ENCODE measurements at regions not wholly inside any gene's neighbourhood (a gene's known extent, or its start where the extent isn't known, plus 50 kb on each side); places are given as distances from the start of the nearest gene placed in this dataset.

GRCh38 chr15:35771746-35772442 lies 225.9 kb upstream of the DPH6 start:
- TF ChIP-seq CTCF (IDR thresholded peaks at IDR 0.05; ENCODE audit: low read depth, low read length, missing control alignments) = no peak
- H3K4me3 ChIP-seq (ENCODE audit: low read depth, low read length) = no peak overlapping the region
- no peak overlapping the region for H3K27ac ChIP-seq
- in situ Hi-C loops (cut with HindIII; ENCODE audit: low pct_ligation_motif_present, low sequenced_read_pairs) = no loop called here
- H3K36me3 ChIP-seq (replicated peaks) = no peaks in the 10 kb centered on the region
- DNase-seq = no peak
- no peaks in the 10 kb centered on the region for H3K27me3 ChIP-seq (replicated peaks)

GRCh38 chr15:35774653-35775052 lies 228.7 kb upstream of the DPH6 start:
- H3K27me3 ChIP-seq (replicated peaks) = no peaks in the 10 kb centered on the region
- TF ChIP-seq CTCF (IDR thresholded peaks at IDR 0.05; ENCODE audit: low read depth, low read length, missing control alignments) = no peak
- DNase-seq = no peak
- no peak overlapping the region for H3K4me3 ChIP-seq (ENCODE audit: low read depth, low read length)
- in situ Hi-C loops (cut with HindIII; ENCODE audit: low pct_ligation_motif_present, low sequenced_read_pairs) = no loop called here
- H3K27ac ChIP-seq = no peak overlapping the region
- no peaks in the 10 kb centered on the region for H3K36me3 ChIP-seq (replicated peaks)

- no peak for TF ChIP-seq CTCF (IDR thresholded peaks at IDR 0.05; ENCODE audit: low read depth, low read length, missing control alignments)
- H3K36me3 ChIP-seq (replicated peaks) = no peaks in the 10 kb centered on the region
- H3K4me3 ChIP-seq (ENCODE audit: low read depth, low read length) = no peak overlapping the region
These were observed 229.5 kb upstream of the DPH6 start for GRCh38 chr15:35775471-35775870.

GRCh38 chr15:35777061-35777460 lies 231.1 kb upstream of the DPH6 start:
- Histone ChIP-seq H3K27me3 (replicated peaks) (no peaks in the 10 kb centered on the region), H3K36me3 (replicated peaks) (no peaks in the 10 kb centered on the region), H3K4me3 (ENCODE audit: low read depth, low read length) (no peak overlapping the region), H3K27ac (no peak overlapping the region)
- in situ Hi-C loops (cut with HindIII; ENCODE audit: low pct_ligation_motif_present, low sequenced_read_pairs) = no loop called here
- no peak for DNase-seq
- TF ChIP-seq CTCF (IDR thresholded peaks at IDR 0.05; ENCODE audit: low read depth, low read length, missing control alignments) = no peak

More at GRCh38 chr15:35775471-35775870, 229.5 kb upstream of the DPH6 start:
- Histone ChIP-seq H3K27me3 (replicated peaks) (no peaks in the 10 kb centered on the region), H3K27ac (no peak overlapping the region)
- no peak for DNase-seq
- in situ Hi-C loops (cut with HindIII; ENCODE audit: low pct_ligation_motif_present, low sequenced_read_pairs) = no loop called here

- no peak for TF ChIP-seq CTCF (IDR thresholded peaks at IDR 0.05; ENCODE audit: low read depth, low read length, missing control alignments)
- in situ Hi-C loops (cut with HindIII; ENCODE audit: low pct_ligation_motif_present, low sequenced_read_pairs) = no loop called here
These were observed 237.2 kb upstream of the DPH6 start for GRCh38 chr15:35783203-35783602.

GRCh38 chr15:35784745-35785144 lies 238.8 kb upstream of the DPH6 start:
- no peak overlapping the region for H3K4me3 ChIP-seq (ENCODE audit: low read depth, low read length)
- no peak for DNase-seq
- no peaks in the 10 kb centered on the region for H3K27me3 ChIP-seq (replicated peaks)
- no peaks in the 10 kb centered on the region for H3K36me3 ChIP-seq (replicated peaks)
- no peak for TF ChIP-seq CTCF (IDR thresholded peaks at IDR 0.05; ENCODE audit: low read depth, low read length, missing control alignments)
- in situ Hi-C loops (cut with HindIII; ENCODE audit: low pct_ligation_motif_present, low sequenced_read_pairs) = no loop called here
- no peak overlapping the region for H3K27ac ChIP-seq

More at GRCh38 chr15:35783203-35783602, 237.2 kb upstream of the DPH6 start:
- no peak for DNase-seq
- Histone ChIP-seq H3K4me3 (ENCODE audit: low read depth, low read length) (no peak overlapping the region), H3K27ac (no peak overlapping the region), H3K27me3 (replicated peaks) (no peaks in the 10 kb centered on the region), H3K36me3 (replicated peaks) (no peaks in the 10 kb centered on the region)

Data from brain microvascular endothelial cell (primary cell).